Liver (tissue), 8 donors: ENCODE measurements at regions not wholly inside any gene's neighbourhood (a gene's known extent, or its start where the extent isn't known, plus 50 kb on each side); places are given as distances from the start of the nearest gene placed in this dataset.

ENCODE experiments used
- DNase-seq: peaks from one replicate; pipeline ENCODE4 v3.0.0-alpha.2; 2017; ENCODE audit warnings: low spot score
- H3K27ac ChIP-seq, 2 donors: one replicate each; pipeline ENCODE4 v1.7.0; 2013; ENCODE audit warnings: inconsistent platforms in 2 of 2, low read length in 2 of 2, control low read depth in 1 of 2, low read depth in 1 of 2, mild to moderate bottlenecking in 1 of 2
- H3K27me3 ChIP-seq, 4 donors: one replicate each; pipeline versions ENCODE4 v1.6.1 to v1.7.0; 2013; ENCODE audit warnings: low read length in 3 of 4, inconsistent platforms in 1 of 4, mild to moderate bottlenecking in 1 of 4, moderate library complexity in 1 of 4; ENCODE audit not compliant: control insufficient read depth in 4 of 4, insufficient read depth in 4 of 4
- H3K36me3 ChIP-seq, 4 donors: one replicate each; pipeline versions ENCODE4 v1.6.1 to v1.7.0; 2013; ENCODE audit warnings: low read length in 3 of 4, mild to moderate bottlenecking in 3 of 4, low read depth in 1 of 4, moderate library complexity in 1 of 4; ENCODE audit not compliant: control insufficient read depth in 4 of 4, insufficient read depth in 3 of 4
- H3K4me1 ChIP-seq, 4 donors: one replicate each; pipeline versions ENCODE4 v1.6.1 to v1.7.0; 2013; ENCODE audit warnings: low read length in 3 of 4, mild to moderate bottlenecking in 3 of 4, moderate library complexity in 1 of 4; ENCODE audit not compliant: control insufficient read depth in 4 of 4, insufficient read depth in 4 of 4
- H3K4me3 ChIP-seq, 3 donors: one replicate each; pipeline versions ENCODE4 v1.6.1 to v1.7.0; 2013; ENCODE audit warnings: low read length in 3 of 3, control low read depth in 1 of 3, low read depth in 1 of 3, mild to moderate bottlenecking in 1 of 3
- H3K9ac ChIP-seq, 2 donors: one replicate each; pipeline ENCODE4 v1.7.0; 2013; ENCODE audit warnings: low read length in 2 of 2, mild to moderate bottlenecking in 2 of 2, moderate library complexity in 2 of 2, control low read depth in 1 of 2, low read depth in 1 of 2
- H3K9me3 ChIP-seq, 4 donors: one replicate each; pipeline versions ENCODE4 v1.6.1 to v1.7.0; 2013; ENCODE audit warnings: low read length in 3 of 4; ENCODE audit not compliant: control insufficient read depth in 4 of 4
- EGR1 ChIP-seq, 2 donors: IDR thresholded peaks; 2 replicates each; pipeline ENCODE4 v1.6.1; 2016 to 2018; ENCODE audit warnings: antibody characterized with exemption in 2 of 2, low read depth in 2 of 2
- FOXA1 ChIP-seq: IDR thresholded peaks from 2 replicates; pipeline ENCODE4 v1.6.1; 2016; ENCODE audit warnings: antibody characterized with exemption
- FOXA2 ChIP-seq: IDR thresholded peaks from 2 replicates; pipeline ENCODE4 v1.6.1; 2016; ENCODE audit warnings: antibody characterized with exemption
- GABPA ChIP-seq, 2 donors: IDR thresholded peaks in 1 of 2; conservative IDR thresholded peaks in 1 of 2; 2 replicates each; pipeline ENCODE4 v1.6.1; 2016; ENCODE audit warnings: antibody characterized with exemption in 2 of 2, mild to moderate bottlenecking in 1 of 2, moderate library complexity in 1 of 2
- HNF4A ChIP-seq, 2 donors: conservative IDR thresholded peaks; 2 replicates each; pipeline ENCODE4 v1.6.1; 2016; ENCODE audit warnings: antibody characterized with exemption in 2 of 2, mild to moderate bottlenecking in 2 of 2
- JUND ChIP-seq, 2 donors: IDR thresholded peaks; 2 replicates each; pipeline ENCODE4 v1.6.1; 2016; ENCODE audit warnings: antibody characterized with exemption in 2 of 2
- RXRA ChIP-seq, 2 donors: IDR thresholded peaks; 2 replicates each; pipeline ENCODE4 v1.6.1; 2017 to 2018; ENCODE audit warnings: antibody characterized with exemption in 2 of 2, mild to moderate bottlenecking in 1 of 2
- SP1 ChIP-seq: IDR thresholded peaks from 2 replicates; pipeline ENCODE4 v1.6.1; 2018; ENCODE audit warnings: antibody characterized with exemption, mild to moderate bottlenecking
- TAF1 ChIP-seq: conservative IDR thresholded peaks from 2 replicates; pipeline ENCODE4 v1.6.1; 2016; ENCODE audit warnings: antibody characterized with exemption, mild to moderate bottlenecking
- YY1 ChIP-seq: IDR thresholded peaks from 2 replicates; pipeline ENCODE4 v1.6.1; 2016; ENCODE audit warnings: antibody characterized with exemption, mild to moderate bottlenecking
- WGBS: extraction: QIAGEN DNeasy Blood & Tissue Kit; methylation state at CpG from one replicate; pipeline ENCODE4 v1.1.7; 2013; 5-methylcytosine and 5-hydroxymethylcytosine counted together
- TF ChIP-seq, protein P1 (sequence below): IDR thresholded peaks from 2 replicates; pipeline ENCODE4 v1.6.1; 2016; ENCODE audit warnings: antibody characterized with exemption
- TF ChIP-seq, protein P2 (sequence below): IDR thresholded peaks from 2 replicates; pipeline ENCODE4 v1.6.1; 2016; ENCODE audit warnings: antibody characterized with exemption
- TF ChIP-seq, protein P3 (sequence below): IDR thresholded peaks from 2 replicates; pipeline ENCODE4 v1.6.1; 2016; ENCODE audit warnings: antibody characterized with exemption, mild to moderate bottlenecking
- TF ChIP-seq, protein P4 (sequence below): fragments of 150-350 bp; IDR thresholded peaks from 2 replicates; pipeline ENCODE4 v1.5.1; 2017; ENCODE audit warnings: improper control_type of control experiment, low read depth, low read length; ENCODE audit not compliant: missing input control
- TF ChIP-seq, protein P5 (sequence below): IDR thresholded peaks from 2 replicates; pipeline ENCODE4 v1.6.1; 2016; ENCODE audit warnings: antibody characterized with exemption
- donor health status: healthy.
- donor health status: healthy.
- donor health status: healthy.
- donor health status: healthy.
- donor health status: healthy.

DNA sequence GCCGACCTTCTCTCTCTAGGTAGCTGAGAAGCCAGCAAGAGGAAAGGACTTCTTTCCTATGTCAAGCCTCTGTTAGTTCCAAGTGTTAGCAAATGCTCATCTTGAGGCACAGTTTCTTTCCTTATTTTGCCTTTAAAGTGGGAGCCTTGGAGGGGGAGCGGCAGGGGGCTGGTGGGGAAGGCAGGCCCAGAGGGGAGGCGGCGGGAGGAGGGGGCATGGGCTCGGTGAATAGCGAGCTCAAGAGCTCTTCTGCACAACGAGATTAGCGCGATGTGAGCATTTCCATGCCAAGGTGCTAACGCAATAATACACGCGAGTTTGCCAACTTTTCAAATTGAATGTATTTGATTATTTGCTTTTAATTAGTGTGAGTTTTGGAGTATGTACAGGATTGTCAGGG lies 372.6 kb downstream of the RPS6KC1 start:
- no peak overlapping the region for H3K4me3 ChIP-seq
- H3K9me3 ChIP-seq: no peaks in the 10 kb centered on the region
- H3K27me3 ChIP-seq: no peaks in the 10 kb centered on the region
- no peaks in the 10 kb centered on the region for H3K4me1 ChIP-seq
- TF ChIP-seq HNF4A (conservative IDR thresholded peaks at IDR 0.05): no peak
- TF ChIP-seq EGR1 (IDR thresholded peaks at IDR 0.05; ENCODE audit: low read depth in 2 of 2): no peak
- TF ChIP-seq, protein P1, sequence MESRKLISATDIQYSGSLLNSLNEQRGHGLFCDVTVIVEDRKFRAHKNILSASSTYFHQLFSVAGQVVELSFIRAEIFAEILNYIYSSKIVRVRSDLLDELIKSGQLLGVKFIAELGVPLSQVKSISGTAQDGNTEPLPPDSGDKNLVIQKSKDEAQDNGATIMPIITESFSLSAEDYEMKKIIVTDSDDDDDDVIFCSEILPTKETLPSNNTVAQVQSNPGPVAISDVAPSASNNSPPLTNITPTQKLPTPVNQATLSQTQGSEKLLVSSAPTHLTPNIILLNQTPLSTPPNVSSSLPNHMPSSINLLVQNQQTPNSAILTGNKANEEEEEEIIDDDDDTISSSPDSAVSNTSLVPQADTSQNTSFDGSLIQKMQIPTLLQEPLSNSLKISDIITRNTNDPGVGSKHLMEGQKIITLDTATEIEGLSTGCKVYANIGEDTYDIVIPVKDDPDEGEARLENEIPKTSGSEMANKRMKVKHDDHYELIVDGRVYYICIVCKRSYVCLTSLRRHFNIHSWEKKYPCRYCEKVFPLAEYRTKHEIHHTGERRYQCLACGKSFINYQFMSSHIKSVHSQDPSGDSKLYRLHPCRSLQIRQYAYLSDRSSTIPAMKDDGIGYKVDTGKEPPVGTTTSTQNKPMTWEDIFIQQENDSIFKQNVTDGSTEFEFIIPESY: no peak
- no peak for TF ChIP-seq FOXA2
- TF ChIP-seq, protein P2, sequence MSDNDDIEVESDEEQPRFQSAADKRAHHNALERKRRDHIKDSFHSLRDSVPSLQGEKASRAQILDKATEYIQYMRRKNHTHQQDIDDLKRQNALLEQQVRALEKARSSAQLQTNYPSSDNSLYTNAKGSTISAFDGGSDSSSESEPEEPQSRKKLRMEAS: no peak
- TF ChIP-seq TAF1: no peak
- TF ChIP-seq, protein P3, sequence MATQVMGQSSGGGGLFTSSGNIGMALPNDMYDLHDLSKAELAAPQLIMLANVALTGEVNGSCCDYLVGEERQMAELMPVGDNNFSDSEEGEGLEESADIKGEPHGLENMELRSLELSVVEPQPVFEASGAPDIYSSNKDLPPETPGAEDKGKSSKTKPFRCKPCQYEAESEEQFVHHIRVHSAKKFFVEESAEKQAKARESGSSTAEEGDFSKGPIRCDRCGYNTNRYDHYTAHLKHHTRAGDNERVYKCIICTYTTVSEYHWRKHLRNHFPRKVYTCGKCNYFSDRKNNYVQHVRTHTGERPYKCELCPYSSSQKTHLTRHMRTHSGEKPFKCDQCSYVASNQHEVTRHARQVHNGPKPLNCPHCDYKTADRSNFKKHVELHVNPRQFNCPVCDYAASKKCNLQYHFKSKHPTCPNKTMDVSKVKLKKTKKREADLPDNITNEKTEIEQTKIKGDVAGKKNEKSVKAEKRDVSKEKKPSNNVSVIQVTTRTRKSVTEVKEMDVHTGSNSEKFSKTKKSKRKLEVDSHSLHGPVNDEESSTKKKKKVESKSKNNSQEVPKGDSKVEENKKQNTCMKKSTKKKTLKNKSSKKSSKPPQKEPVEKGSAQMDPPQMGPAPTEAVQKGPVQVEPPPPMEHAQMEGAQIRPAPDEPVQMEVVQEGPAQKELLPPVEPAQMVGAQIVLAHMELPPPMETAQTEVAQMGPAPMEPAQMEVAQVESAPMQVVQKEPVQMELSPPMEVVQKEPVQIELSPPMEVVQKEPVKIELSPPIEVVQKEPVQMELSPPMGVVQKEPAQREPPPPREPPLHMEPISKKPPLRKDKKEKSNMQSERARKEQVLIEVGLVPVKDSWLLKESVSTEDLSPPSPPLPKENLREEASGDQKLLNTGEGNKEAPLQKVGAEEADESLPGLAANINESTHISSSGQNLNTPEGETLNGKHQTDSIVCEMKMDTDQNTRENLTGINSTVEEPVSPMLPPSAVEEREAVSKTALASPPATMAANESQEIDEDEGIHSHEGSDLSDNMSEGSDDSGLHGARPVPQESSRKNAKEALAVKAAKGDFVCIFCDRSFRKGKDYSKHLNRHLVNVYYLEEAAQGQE: no peak
- TF ChIP-seq, protein P4, sequence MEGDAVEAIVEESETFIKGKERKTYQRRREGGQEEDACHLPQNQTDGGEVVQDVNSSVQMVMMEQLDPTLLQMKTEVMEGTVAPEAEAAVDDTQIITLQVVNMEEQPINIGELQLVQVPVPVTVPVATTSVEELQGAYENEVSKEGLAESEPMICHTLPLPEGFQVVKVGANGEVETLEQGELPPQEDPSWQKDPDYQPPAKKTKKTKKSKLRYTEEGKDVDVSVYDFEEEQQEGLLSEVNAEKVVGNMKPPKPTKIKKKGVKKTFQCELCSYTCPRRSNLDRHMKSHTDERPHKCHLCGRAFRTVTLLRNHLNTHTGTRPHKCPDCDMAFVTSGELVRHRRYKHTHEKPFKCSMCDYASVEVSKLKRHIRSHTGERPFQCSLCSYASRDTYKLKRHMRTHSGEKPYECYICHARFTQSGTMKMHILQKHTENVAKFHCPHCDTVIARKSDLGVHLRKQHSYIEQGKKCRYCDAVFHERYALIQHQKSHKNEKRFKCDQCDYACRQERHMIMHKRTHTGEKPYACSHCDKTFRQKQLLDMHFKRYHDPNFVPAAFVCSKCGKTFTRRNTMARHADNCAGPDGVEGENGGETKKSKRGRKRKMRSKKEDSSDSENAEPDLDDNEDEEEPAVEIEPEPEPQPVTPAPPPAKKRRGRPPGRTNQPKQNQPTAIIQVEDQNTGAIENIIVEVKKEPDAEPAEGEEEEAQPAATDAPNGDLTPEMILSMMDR: no peak
- no peak for TF ChIP-seq SP1
- TF ChIP-seq GABPA (IDR thresholded peaks at IDR 0.05 in 1 of 2, conservative IDR thresholded peaks at IDR 0.05 in 1 of 2): no peak
- no peak for TF ChIP-seq RXRA (IDR thresholded peaks at IDR 0.05)
- TF ChIP-seq, protein P5, sequence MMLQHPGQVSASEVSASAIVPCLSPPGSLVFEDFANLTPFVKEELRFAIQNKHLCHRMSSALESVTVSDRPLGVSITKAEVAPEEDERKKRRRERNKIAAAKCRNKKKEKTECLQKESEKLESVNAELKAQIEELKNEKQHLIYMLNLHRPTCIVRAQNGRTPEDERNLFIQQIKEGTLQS: no peak
- no peak for TF ChIP-seq JUND (IDR thresholded peaks at IDR 0.05)
- H3K9ac ChIP-seq: no peak overlapping the region
- H3K36me3 ChIP-seq: no peaks in the 10 kb centered on the region
- WGBS: 85% methylated on average over 12 of the region's 12 CpGs
- H3K27ac ChIP-seq: no peak overlapping the region
- DNase-seq: peak; percentile 17

DNA sequence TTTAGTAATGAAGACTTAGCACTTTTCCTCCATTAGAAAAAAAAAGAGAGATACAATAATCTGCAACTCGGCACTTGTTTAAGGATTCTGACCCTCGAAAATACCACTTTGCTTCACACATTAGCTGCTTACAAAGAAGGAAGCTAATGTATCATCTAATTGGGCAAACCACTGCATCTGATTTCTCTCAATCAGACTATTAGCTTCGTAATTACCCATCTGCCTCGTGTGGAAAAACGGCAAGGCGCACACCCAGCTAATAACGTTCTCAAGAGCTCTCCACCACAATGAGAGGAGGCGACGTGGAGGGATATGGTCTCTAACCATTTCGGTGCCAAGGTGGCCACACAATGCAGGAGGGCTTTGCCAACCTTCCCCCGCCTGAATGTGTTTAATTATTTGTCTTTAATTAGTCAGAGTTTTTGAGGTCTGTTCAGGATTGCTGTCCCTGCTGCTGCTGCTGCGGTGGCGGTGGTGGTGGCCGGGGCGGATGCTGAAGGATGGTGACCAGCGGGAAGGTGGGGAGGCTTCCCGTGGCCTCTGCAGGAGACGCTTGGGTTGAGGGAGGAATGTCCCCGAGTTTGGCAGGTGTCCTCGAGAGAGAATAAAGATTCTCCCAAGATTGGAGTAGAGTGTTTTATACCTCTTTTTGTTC lies 374.5 kb downstream of the RPS6KC1 start:
- Histone ChIP-seq H3K9me3 (no peaks in the 10 kb centered on the region), H3K4me3 (no peak overlapping the region)

More for the DNA sequence above, 374.5 kb downstream of the RPS6KC1 start:
- TF ChIP-seq YY1 (no peak), SP1 (no peak), FOXA1 (no peak), JUND (IDR thresholded peaks at IDR 0.05) (no peak), GABPA (IDR thresholded peaks at IDR 0.05 in 1 of 2, conservative IDR thresholded peaks at IDR 0.05 in 1 of 2) (no peak)
- WGBS: 91% methylated on average over 20 of the region's 20 CpGs
- Histone ChIP-seq H3K27ac (no peak overlapping the region), H3K4me1 (no peaks in the 10 kb centered on the region), H3K27me3 (no peaks in the 10 kb centered on the region), H3K9ac (no peak overlapping the region), H3K36me3 (no peaks in the 10 kb centered on the region)
- DNase-seq: peak; percentile 24
